Retina (tissue), 1 donor: ENCODE measurements at regions not wholly inside any gene's neighbourhood (a gene's known extent, or its start where the extent isn't known, plus 50 kb on each side); places are given as distances from the start of the nearest gene placed in this dataset.
"Not testable (repeated sequence)": the region's sequence is repeated elsewhere in the genome, so short reads cannot be mapped to it uniquely, and the experiment has no call there.

ENCODE experiments used
- DNase-seq: peaks from one replicate; pipeline ENCODE4 v3.0.0-alpha.2; 2016

GRCh38 chr4:54587107-54587891, 70.5 kb upstream of the KIT start:
- DNase-seq: no peak

DNA sequence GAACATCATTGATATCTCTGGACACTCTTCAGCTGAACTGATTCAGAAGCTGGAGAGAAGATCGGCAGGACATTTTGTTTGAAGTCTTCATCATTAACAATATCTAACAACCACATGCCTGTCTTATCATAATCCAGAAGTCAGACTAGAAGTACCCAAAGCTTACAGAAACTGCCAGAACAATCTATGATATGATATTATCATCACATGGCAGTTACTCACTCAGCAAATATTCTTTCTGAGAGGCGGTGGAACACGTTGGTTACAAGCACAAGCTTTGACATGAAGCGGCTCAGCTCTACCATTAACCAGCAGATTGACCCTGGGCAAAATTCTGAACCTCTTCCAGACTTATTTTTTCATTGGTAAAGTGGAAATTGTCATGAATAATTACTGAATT, 69.4 kb upstream of the KIT start:
- no peak for DNase-seq

GRCh38 chr4:54589586-54589985, 68.2 kb upstream of the KIT start:
- DNase-seq: no peak

- DNase-seq: no peak
Measured at GRCh38 chr4:54593795-54594322, 63.9 kb upstream of the KIT start.

DNA sequence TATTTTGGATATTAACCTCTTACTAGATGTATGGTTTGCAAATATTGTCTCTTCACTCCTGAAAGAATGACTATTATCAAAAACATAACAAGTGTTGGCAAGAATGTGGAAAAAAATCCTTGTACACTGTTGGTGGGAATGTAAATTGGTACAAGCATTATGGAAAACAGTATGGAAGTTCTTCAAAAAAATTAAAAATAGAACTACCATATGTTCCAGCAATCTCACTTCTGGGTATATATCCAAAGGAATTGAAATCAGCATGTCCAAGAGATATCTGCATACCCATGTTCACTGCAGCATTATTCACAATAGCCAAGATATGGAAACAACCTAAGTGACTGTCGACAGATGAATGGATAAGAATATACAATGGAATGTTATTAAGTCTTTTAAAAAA, 61.6 kb upstream of the KIT start:
- no peak for DNase-seq

GRCh38 chr4:54597678-54598077, 60.1 kb upstream of the KIT start:
- DNase-seq: not testable (repeated sequence)

DNA sequence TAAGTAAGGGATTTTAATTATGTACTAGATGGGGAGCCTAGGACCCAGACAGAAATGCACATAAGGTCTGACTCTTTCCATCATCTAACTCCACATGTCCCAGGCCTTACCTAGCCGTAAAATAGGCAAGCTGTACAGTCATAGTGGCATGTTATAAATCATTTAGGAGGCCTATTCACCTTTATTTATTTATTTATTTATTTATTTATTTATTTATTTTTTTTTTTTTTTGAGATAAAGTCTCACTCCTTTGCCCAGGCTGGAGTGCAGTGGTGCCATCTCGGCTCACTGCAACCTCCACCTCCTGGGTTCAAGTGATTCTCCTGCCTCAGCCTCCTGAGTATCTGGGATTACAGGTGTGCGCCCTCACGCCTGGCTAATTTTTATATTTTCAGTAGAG, 55.6 kb upstream of the KIT start:
- not testable (repeated sequence) for DNase-seq

DNA sequence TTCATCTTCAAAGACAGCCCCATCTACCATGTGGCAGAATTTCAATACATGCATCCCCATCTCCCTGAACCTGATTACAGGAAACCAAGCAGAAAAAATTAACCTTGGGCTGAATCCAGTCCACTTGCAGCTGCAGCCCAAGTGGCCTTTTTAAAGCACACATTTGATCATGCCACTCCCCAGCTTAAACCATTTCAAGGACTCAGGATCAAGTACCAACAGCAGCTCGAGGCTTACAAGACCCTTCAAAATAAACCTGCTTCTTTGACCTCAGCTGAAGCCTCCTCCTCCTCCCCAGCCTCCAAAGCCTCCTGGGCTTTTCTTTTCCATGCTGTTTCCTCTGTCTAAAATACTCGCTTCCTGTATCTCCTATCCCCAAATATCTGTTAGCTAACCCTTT, 50.7 kb upstream of the KIT start:
- DNase-seq: no peak

DNA sequence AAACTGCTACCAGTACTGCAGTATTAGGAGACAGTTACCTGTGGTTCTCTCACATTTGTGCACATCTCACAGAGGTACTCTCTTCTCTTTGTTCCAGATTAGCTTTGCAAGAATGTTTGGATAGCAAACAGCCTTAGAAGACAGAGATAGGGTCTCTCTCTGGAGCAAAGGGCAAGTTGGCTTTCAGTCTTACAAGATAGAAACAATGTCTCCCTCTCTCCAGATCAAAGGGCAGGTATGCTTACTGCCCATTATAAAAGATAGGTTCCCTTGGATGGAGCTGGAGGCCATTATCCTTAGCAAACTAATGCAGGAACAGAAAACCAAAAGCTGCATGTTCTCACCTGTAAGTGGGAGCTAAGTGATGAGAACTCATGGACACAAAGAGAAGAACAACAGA, 50.2 kb upstream of the KIT start:
- DNase-seq: no peak
